ENCODE measurements at regions not wholly inside any gene's neighbourhood (a gene's known extent, or its start where the extent isn't known, plus 50 kb on each side); places are given as distances from the start of the nearest gene placed in this dataset.

DNA sequence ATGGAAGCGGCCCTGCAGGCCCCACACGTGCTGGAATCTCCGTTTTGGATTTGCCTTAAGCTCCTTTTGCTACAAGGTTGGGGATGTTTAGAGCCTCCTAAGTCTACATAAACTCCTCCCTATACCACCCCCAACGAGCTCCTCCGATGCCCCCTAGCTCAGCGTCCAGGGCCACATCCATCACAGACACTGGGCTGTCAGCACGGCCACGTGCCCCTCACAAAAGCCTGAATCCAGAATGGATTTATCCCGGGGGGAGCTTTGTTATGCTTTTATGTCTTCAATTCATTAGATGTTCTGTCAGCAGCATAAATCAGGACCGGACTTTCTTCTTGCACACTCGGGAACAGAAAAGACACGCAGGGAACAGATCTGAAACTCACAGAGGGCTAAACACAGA, 52.6 kb upstream of the CD82 start:
- intact Hi-C loops (cut with DNase I), result no loop called here
- DNase-seq (ENCODE audit: low spot score) (no peak), ATAC-seq (no peak)

DNA sequence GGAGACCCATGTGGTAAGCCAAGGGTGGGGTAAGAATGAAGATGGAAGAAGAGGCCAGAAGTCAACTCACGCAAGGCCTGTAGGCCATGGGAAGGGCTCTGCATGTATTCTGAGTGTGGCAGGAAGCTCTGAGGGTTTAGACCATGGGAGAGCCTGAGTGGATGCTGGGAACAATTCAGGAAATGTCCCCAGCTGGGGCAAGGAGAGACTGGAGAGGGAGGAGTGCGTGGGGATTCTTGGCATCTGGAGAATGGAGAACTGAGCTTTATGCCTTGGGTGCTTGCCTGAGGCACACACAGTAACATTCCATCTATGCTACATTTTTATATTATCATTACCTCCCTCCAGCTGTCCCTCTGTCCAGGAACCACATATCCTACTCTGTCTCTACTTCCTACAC, 50.4 kb upstream of the CD82 start:
- DNase-seq (ENCODE audit: low spot score) (no peak), ATAC-seq (no peak)
- intact Hi-C loops (cut with DNase I), result no loop called here

Data from sciatic nerve (tissue), 2 donors.